Caki2 (cell line): ENCODE measurements at regions not wholly inside any gene's neighbourhood (a gene's known extent, or its start where the extent isn't known, plus 50 kb on each side); places are given as distances from the start of the nearest gene placed in this dataset.

Source experiments
- DNase-seq: peaks from one replicate; pipeline ENCODE4 v3.0.0-alpha.2; 2015; ENCODE audit warnings: low read depth
- in situ Hi-C: cut with HindIII; loops from 2 replicates; pipeline ENCODE4 v1.10.0; 2016; ENCODE audit warnings: low sequenced_read_pairs, low pct_unique_long_range_greater_than_20kb, mixed read lengths

GRCh38 chr6:71496722-71497033 is 208.1 kb downstream of the OGFRL1 start:
- no peak for DNase-seq
- in situ Hi-C loops: no loop called here

GRCh38 chr6:71498638-71499037 is 210.0 kb downstream of the OGFRL1 start:
- in situ Hi-C loops: no loop called here
- no peak for DNase-seq

- in situ Hi-C loops: loop anchor here (10.0 kb wide), 1 partner anchor 305 kb away; no protein-coding TSS in a partner anchor
- DNase-seq: no peak
Observed at GRCh38 chr6:71499667-71500066, 211.1 kb downstream of the OGFRL1 start.

- DNase-seq: no peak
- in situ Hi-C loops: loop anchor here (10.0 kb wide), 1 partner anchor 307 kb away; no protein-coding TSS in a partner anchor
Observed at GRCh38 chr6:71502168-71502567, 213.6 kb downstream of the OGFRL1 start.

GRCh38 chr6:71502956-71503355 is 214.3 kb downstream of the OGFRL1 start:
- DNase-seq: no peak
- in situ Hi-C loops: loop anchor here (10.0 kb wide), 1 partner anchor 308 kb away; no protein-coding TSS in a partner anchor

GRCh38 chr6:71507183-71507582 is 218.6 kb downstream of the OGFRL1 start:
- no peak for DNase-seq

GRCh38 chr6:71509191-71510005 is 220.8 kb downstream of the OGFRL1 start:
- in situ Hi-C loops: loop anchor here (10.0 kb wide), 1 partner anchor 315 kb away; no protein-coding TSS in a partner anchor
- no peak for DNase-seq

More at GRCh38 chr6:71507183-71507582, 218.6 kb downstream of the OGFRL1 start:
- in situ Hi-C loops: loop anchor here (10.0 kb wide), 1 partner anchor 312 kb away; no protein-coding TSS in a partner anchor

- in situ Hi-C loops: no loop called here
- DNase-seq: peak; percentile 47
Observed at GRCh38 chr6:71510057-71510713, 221.6 kb downstream of the OGFRL1 start.

- no peak for DNase-seq
- in situ Hi-C loops: no loop called here
Observed at GRCh38 chr6:71510856-71511255, 222.2 kb downstream of the OGFRL1 start.

GRCh38 chr6:71512256-71512655 is 223.6 kb downstream of the OGFRL1 start:
- in situ Hi-C loops: no loop called here
- no peak for DNase-seq

GRCh38 chr6:71513036-71513435 is 224.4 kb downstream of the OGFRL1 start:
- in situ Hi-C loops: no loop called here
- DNase-seq: no peak

- no peak for DNase-seq
- in situ Hi-C loops: no loop called here
Observed at GRCh38 chr6:71523548-71523947, 234.9 kb downstream of the OGFRL1 start.

- in situ Hi-C loops: no loop called here
- DNase-seq: no peak
Observed at GRCh38 chr6:71524201-71524600, 235.6 kb downstream of the OGFRL1 start.

- in situ Hi-C loops: no loop called here
- DNase-seq: no peak
Observed at GRCh38 chr6:71527886-71528285, 239.3 kb downstream of the OGFRL1 start.

GRCh38 chr6:71529026-71529425 is 240.4 kb downstream of the OGFRL1 start:
- in situ Hi-C loops: no loop called here
- DNase-seq: no peak

- in situ Hi-C loops: no loop called here
- DNase-seq: no peak
Observed at GRCh38 chr6:71529769-71530168, 241.2 kb downstream of the OGFRL1 start.

- DNase-seq: no peak
- in situ Hi-C loops: no loop called here
Observed at GRCh38 chr6:71531006-71531405, 242.4 kb downstream of the OGFRL1 start.

- no peak for DNase-seq
- in situ Hi-C loops: no loop called here
Observed at GRCh38 chr6:71531841-71532240, 243.2 kb downstream of the OGFRL1 start.

- no peak for DNase-seq
Observed at GRCh38 chr6:71533939-71534379, 245.3 kb downstream of the OGFRL1 start.

More at GRCh38 chr6:71533939-71534379, 245.3 kb downstream of the OGFRL1 start:
- in situ Hi-C loops: no loop called here
